GM21515 (cell line): ENCODE measurements at regions not wholly inside any gene's neighbourhood (a gene's known extent, or its start where the extent isn't known, plus 50 kb on each side); places are given as distances from the start of the nearest gene placed in this dataset.
A peak's percentile ranks its signal among the peaks of the same experiment; 100 is the strongest.

ENCODE experiments used
- ATAC-seq: cut with Tn5 transposase; IDR thresholded peaks from one replicate; pipeline ENCODE4 v1.9.1; 2021; ENCODE audit not compliant: unreplicated experiment

- ATAC-seq, result no peak
These were observed 250.7 kb downstream of the TBC1D4 start for GRCh38 chr13:75231235-75231634.

DNA sequence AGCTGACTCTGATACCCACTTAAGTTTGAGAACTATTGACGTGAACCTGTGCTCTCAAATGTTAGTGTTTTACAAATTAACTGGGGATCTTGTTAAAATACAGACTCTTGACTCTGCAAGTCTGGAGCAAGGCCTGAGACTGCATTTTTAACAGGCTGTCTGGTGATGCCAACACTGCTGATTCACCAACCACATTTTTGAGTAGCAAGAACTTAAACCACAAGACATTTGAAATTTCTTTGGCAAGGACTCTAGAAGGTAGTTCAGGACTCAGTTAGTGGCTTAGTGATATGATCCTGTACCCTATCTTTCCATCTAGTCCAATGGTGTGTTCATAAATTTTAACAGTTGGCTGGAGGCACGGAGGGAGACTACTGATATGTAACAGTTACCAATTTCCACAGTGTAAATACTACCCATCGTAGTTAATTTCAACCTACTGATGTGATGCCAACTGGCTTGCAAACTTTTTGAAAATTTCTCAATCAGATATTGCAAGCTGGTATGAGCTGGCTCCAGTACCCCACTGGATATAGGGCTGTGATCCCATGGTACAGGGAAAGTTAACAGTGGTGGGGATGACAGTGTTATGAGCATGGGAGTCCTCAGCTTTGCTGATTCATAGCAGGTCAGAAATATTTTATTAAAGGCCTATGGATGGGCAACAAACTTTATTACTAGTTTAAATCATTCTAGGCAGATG is 255.1 kb downstream of the TBC1D4 start:
- ATAC-seq, result no peak

DNA sequence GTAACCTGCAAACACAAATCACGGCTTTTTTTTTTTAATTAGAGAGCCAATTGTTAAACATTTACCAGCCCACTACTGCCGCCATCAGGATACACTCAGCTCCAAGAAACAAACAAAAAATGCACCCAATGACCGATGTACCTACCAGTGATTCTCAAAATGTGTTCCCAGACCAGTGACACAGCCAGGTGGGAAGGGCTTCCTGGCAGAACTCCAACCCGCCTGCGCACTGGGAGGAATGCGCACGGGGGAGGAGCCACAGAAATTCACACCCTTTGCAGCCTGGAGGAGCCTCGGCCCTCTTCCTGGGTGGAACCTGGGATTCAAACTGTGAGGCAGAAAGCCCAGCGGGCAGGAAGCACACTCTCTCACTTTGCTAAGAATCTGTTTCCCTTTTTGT is 255.9 kb downstream of the TBC1D4 start:
- no peak for ATAC-seq

DNA sequence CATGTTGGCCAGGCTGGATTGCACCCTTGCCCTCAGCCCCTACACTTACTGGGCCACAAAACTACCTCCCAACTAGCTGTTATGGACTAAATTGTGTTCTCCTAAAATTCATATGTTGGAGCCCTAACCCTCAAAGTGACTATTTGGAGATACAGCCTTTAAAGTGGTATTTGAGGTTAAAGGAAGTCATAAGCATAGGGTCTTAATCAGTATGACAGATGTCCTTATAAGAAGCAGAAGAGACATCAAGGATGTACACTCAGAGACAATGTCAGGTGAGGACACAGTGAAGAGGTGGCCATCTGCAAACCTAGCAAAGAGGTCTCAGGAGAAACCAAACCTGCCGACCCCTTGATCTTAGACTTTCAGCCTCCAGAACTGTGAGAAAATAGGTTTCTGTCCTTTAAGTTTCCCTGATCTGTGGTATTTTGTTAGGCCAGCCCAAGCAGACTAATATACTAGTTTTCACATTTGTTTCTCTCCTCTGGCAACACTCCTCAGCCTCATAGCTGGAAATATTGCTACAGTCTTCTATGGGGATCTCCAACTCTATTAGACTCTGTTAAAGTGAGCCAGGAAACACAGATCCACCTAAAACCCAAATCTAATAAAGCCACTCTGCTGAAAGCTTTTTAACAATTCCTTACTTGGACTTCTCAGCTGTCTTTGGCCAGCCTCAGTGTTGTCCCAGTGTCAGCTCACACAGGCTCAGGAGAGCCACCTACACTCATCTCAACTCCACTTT is 256.5 kb downstream of the TBC1D4 start:
- no peak for ATAC-seq

- no peak for ATAC-seq
These were observed 257.8 kb downstream of the TBC1D4 start for GRCh38 chr13:75224053-75224742.

- no peak for ATAC-seq
These were observed 259.9 kb downstream of the TBC1D4 start for GRCh38 chr13:75222031-75222430.

DNA sequence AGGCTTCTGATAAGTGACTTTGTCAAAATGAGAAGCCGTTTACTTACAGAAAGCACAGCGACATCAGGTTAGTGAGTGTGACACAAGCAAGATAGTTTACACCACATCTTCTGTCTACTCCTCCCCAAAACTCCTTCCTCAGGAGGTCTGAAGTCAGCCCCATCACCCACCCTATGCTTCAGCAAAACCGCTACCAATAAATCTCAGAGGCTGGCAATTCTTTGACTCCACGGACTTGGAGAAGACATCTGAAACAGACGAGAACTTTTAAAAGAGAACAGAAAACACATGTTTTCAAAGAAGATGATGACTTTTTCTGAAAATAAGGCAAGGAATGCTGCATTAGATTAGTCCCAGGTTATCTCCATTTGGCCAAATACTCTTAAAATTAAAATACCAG is 261.1 kb downstream of the TBC1D4 start:
- no peak for ATAC-seq

DNA sequence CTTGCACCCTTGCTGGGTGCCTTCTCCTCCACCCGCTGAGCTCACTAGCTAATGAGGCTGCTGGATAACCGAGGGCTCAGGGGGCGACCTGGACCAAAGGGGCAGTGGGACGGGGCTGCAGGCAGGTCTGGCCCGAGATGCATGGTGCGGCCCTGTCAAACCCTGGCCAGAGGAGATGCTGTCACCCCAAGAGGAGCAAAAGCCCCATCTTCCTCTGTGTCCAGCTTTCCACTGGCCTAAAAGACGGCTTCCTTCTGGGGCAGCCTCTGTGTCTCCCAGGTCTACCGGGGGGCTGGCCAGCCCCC is 261.8 kb downstream of the TBC1D4 start:
- ATAC-seq, result no peak

DNA sequence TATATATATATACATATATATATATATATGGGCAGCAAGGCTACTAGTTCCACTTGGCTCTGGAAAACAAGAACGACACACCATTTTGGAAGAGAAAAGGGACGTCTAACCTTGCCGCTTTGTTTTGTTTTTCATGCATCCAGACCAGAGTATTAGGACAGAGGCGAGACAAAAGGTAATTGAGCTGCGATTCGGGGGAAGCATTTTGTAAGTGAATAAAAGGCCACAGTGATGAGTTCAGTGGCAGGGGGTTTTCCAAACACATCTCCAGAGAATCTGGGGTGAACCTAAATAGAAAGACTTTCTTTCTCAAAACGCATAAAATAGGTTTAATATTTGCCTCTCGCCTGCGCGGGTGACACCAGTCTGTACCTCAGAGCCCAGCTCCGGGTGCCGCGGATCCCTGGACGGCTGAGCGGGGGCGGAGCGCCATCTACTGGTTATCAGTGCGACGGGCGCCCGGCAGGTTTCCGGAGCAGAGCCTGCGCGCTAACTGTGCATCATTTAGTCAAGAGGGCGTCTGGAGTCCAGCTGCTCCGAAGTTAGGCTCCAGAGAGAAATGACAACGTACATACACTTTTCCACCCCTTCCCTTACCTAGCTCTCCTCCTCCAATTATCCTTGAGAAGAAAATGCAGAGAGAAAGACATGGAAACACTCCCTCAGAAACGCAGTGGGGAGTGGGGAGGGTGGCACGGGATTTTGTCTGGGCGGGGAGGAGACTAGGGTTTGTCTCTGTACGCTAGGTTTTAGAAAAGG is 262.3 kb downstream of the TBC1D4 start:
- ATAC-seq, result peak; percentile 98

GRCh38 chr13:75217949-75218348 is 264.0 kb downstream of the TBC1D4 start:
- no peak for ATAC-seq

DNA sequence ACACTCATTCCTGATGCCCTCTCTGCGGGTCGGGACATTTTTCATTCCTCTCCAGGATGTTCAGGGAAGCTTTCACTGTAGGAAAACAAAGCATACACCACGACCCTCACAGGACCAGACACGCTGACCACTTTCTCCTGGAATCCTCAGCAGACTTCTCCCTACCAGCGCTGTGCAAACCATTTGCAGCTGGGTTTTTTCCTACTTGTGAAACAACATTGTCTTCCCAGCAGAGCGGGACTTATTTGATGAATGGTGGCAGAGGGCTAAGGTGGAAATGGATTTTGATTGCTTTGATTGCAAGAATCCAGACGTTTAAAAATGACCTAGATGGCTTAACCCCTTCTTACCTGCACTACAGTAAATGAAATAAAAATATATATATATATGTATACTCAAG is 265.9 kb downstream of the TBC1D4 start:
- no peak for ATAC-seq

GRCh38 chr13:75214846-75215245 is 267.1 kb downstream of the TBC1D4 start:
- no peak for ATAC-seq

GRCh38 chr13:75202981-75203380 is 279.0 kb downstream of the TBC1D4 start:
- ATAC-seq, result no peak

DNA sequence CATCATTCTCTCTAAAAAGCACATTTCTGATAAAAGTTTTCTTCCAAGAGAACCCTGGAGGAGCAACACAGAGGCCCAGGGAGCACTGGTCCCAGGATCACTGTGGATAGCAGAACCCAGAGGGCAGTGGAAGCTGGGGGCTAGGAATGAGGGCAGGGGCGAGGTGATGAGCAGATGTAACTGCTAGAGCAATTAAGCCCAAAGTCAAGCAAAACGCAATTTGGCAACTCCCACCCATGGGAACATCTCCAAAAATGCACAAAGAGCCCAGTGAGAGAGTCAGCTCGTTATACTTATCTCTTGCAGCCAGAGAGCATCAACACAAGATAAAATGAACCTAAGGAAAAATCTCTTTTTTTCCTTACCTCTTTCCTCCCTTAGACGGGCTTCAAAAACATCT is 284.2 kb downstream of the TBC1D4 start:
- ATAC-seq, result no peak

- ATAC-seq, result no peak
These were observed 285.7 kb downstream of the TBC1D4 start for GRCh38 chr13:75196147-75196837.

DNA sequence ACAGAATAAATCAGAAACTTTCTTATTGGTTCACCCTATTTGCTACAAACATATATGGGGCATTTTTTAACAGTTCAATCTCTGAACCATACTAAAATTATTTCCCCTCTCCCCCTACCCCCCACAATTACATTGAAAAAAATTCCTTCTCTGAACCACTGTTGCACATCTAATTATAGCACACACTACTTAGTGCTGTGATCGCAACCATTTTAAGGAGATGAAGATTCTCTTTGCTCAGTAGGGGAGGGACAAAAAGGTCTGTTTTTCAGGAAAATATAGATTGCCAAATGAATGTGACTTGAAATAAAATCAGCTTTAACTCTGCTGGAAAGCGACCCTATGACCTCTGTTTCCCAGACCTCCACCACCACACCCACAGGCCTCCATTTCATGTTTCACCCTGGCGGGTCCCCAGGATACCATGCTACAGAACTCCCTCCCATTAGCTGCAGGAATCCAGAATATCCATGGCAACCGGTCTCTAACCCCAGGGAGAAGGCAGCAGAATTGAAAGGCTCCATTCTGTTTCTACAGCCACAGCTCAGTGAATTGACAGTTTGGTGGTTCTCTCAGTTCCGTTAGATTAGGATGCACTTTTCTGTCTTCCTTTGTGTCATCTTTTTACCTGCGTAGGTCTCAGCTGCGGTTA is 286.3 kb downstream of the TBC1D4 start:
- no peak for ATAC-seq

DNA sequence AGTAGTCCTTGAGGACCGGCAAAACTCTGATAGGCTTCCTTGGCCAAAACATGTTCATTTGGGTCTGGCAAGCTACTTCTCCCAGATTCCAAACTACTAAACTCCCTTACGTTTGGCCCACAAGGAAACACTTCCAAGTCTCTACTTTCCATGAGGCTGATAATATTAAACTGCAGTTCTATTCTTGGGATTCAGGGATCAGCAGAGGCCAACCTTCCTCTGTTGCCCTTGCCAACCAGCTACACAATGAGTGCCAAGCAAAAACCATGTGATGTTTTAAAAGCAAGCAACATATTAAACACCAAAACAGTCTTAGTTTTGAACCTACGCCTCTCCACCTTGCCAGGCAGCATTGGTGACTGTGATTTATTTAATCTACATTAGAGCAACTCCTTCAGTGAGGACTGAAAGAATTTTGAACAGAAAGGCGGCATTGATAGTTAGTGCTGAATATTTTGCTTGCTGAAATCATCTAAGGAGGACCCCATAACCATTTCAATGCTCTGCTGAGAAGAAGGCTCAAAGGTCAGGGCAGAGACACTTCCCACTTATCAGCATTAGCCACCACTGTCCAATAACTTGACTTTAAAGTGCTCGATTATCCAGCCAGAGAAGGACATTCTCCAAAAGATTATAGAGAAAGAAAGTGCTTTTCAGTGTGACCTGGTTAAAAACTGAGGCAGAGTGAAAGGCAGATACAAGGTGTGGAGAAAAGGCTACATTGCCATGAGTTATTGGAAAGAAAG is 287.1 kb downstream of the TBC1D4 start:
- no peak for ATAC-seq

DNA sequence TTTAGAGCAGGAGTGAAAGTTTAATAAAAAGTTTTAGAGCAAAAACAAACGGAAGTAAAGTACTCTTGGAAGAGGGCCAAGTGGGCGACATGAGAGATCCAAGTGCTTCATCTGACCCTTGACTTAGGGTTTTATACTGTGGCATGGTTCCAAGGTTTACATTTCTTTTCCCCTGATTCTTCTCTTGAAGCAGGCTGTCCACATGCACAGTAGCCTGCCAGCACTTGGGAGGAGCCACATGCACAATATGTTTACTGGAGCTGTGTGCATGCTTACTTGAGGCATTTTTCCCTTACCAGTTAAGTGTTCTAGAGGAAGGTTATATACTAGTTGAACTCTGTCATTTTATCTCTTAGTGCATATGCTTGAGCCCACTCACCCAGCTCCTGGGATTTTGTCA is 295.6 kb downstream of the TBC1D4 start:
- ATAC-seq, result no peak

DNA sequence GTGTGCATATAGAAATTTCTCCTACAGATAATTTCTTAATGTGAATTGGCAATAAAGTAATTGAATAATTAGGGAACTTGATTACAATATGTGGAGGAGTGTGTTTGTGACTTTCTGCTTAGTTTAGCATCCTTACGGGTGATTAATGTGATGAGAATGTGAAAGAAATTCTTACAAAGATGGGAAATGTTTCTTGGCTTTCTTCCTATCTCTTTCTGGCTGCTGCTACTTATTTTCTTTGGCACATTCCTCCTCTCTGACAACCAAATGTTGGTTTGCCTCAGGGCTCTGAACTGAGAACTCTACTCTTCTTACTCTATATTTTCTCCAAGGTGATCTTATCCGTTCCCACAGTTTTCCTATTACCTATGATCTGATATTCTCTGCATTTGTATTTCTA is 300.1 kb downstream of the TBC1D4 start:
- no peak for ATAC-seq
